NB4 (cell line): ENCODE measurements at regions not wholly inside any gene's neighbourhood (a gene's known extent, or its start where the extent isn't known, plus 50 kb on each side); places are given as distances from the start of the nearest gene placed in this dataset.

ENCODE experiments used
- MYC ChIP-seq: IDR thresholded peaks from 2 replicates; pipeline ENCODE4 v1.6.1; 2011; ENCODE audit warnings: low read depth, low read length
- POLR2A ChIP-seq: IDR thresholded peaks from 2 replicates; pipeline ENCODE4 v1.6.1; 2011; ENCODE audit warnings: mild to moderate bottlenecking; ENCODE audit not compliant: insufficient read length; ENCODE audit errors: extremely low read depth
- TF ChIP-seq, protein P1 (sequence below): IDR thresholded peaks from one replicate; pipeline ENCODE4 v1.5.1; 2012; ENCODE audit warnings: low read depth, low read length
- TF ChIP-seq, protein P2 (sequence below): IDR thresholded peaks from 2 replicates; pipeline ENCODE4 v1.6.1; 2011; ENCODE audit warnings: low read depth, low read length

DNA sequence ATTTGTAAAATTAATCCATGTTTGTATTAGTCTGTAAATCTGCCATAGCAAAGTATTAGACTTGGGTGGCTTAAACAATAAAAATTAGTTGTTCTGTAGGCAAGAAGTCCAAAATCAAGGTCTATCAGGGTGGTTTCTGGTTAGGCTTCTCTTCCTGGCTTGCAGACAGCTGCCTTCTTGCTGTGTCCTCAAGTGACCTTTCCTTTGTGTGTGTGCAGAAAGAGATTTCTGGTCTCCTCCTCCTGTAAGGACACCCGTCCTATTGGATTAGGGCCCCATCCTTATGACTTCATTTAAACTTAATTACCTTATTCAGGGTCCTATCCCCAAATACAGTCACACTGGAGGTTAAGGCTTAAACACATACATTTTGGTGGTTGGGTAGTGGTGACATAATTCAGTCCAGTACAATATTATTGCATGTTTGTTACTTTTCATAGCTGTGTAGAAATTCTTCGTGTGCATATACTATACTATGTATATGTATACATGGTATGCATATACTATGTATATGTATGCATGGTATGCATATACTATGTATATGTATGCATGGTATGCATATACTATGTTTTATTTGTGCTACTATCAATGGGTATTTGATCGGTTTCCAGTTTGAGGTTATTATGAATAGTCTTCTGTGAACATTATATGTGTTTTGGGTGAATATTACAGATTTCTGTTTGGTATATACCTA lies 57.9 kb upstream of the RNU6-1 start:
- TF ChIP-seq, protein P1, sequence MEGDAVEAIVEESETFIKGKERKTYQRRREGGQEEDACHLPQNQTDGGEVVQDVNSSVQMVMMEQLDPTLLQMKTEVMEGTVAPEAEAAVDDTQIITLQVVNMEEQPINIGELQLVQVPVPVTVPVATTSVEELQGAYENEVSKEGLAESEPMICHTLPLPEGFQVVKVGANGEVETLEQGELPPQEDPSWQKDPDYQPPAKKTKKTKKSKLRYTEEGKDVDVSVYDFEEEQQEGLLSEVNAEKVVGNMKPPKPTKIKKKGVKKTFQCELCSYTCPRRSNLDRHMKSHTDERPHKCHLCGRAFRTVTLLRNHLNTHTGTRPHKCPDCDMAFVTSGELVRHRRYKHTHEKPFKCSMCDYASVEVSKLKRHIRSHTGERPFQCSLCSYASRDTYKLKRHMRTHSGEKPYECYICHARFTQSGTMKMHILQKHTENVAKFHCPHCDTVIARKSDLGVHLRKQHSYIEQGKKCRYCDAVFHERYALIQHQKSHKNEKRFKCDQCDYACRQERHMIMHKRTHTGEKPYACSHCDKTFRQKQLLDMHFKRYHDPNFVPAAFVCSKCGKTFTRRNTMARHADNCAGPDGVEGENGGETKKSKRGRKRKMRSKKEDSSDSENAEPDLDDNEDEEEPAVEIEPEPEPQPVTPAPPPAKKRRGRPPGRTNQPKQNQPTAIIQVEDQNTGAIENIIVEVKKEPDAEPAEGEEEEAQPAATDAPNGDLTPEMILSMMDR = no peak
- TF ChIP-seq, protein P2, sequence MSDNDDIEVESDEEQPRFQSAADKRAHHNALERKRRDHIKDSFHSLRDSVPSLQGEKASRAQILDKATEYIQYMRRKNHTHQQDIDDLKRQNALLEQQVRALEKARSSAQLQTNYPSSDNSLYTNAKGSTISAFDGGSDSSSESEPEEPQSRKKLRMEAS = no peak
- TF ChIP-seq POLR2A (no peak), MYC (no peak)
